Adrenal gland (tissue), 5 donors: ENCODE measurements at regions not wholly inside any gene's neighbourhood (a gene's known extent, or its start where the extent isn't known, plus 50 kb on each side); places are given as distances from the start of the nearest gene placed in this dataset.

Experiments
- CTCF ChIP-seq, 6 experiments: fragments of 450-650 bp in 4 of 6; fragments of 200-600 bp in 2 of 6; sonication (generic) in 1 of 6; IDR thresholded peaks; 1 replicate in 5 of 6; 2 replicates in 1 of 6; pipeline versions ENCODE4 v1.5.1 to v1.8.0; 2016 to 2021; ENCODE audit warnings: antibody characterized with exemption in 6 of 6, mild to moderate bottlenecking in 2 of 6, moderate library complexity in 1 of 6
- POLR2A ChIP-seq, 2 donors: fragments of 450-650 bp; IDR thresholded peaks; one replicate each; pipeline ENCODE4 v1.6.1; 2017; ENCODE audit warnings: antibody characterized with exemption in 2 of 2, mild to moderate bottlenecking in 2 of 2, moderate library complexity in 1 of 2
- donor health status: DM: no; HTN: no; CAD: no.

- TF ChIP-seq CTCF (IDR thresholded peaks at IDR 0.05): no peak
- TF ChIP-seq POLR2A (IDR thresholded peaks at IDR 0.05): no peak
Observed at GRCh38 chr21:28852706-28853105, 140.0 kb downstream of the LTN1 start.
